H9 (cell line): ENCODE measurements at regions not wholly inside any gene's neighbourhood (a gene's known extent, or its start where the extent isn't known, plus 50 kb on each side); places are given as distances from the start of the nearest gene placed in this dataset.

Experiments
- DNase-seq: peaks from one replicate; pipeline ENCODE4 v3.0.0-alpha.2; 2017
- H2AFZ ChIP-seq: one replicate; pipeline ENCODE4 v1.6.1; 2013; ENCODE audit warnings: mild to moderate bottlenecking, low read length, control low read depth, moderate library complexity
- H2AK5ac ChIP-seq: 2 replicates; pipeline ENCODE4 v1.6.1; 2013; ENCODE audit warnings: low read length, control low read depth, mixed read lengths; ENCODE audit not compliant: insufficient read length
- H2BK120ac ChIP-seq: one replicate; pipeline ENCODE4 v1.6.1; 2013; ENCODE audit warnings: low read depth, mild to moderate bottlenecking, low read length, control low read depth, inconsistent platforms; ENCODE audit not compliant: poor library complexity, severe bottlenecking
- H2BK12ac ChIP-seq: 2 replicates; pipeline ENCODE4 v1.6.1; 2013; ENCODE audit warnings: low read length, control low read depth, mixed read lengths, low read depth; ENCODE audit not compliant: insufficient read length
- H2BK15ac ChIP-seq: 2 replicates; pipeline ENCODE4 v1.6.1; 2013; ENCODE audit warnings: low read depth, low read length, control low read depth
- H2BK20ac ChIP-seq: one replicate; pipeline ENCODE4 v1.6.1; 2013; ENCODE audit warnings: low read depth, mild to moderate bottlenecking, low read length, control low read depth, inconsistent platforms; ENCODE audit not compliant: poor library complexity, severe bottlenecking
- H2BK5ac ChIP-seq: 2 replicates; pipeline ENCODE4 v1.6.1; 2013; ENCODE audit warnings: low read length, control low read depth, mixed read lengths; ENCODE audit not compliant: insufficient read length
- H3K14ac ChIP-seq: 2 replicates; pipeline ENCODE4 v1.6.1; 2013; ENCODE audit warnings: low read length, control low read depth; ENCODE audit not compliant: insufficient read depth
- H3K18ac ChIP-seq: 2 replicates; pipeline ENCODE4 v1.6.1; 2013; ENCODE audit warnings: low read depth, mild to moderate bottlenecking, mixed read lengths, low read length, control low read depth; ENCODE audit not compliant: insufficient read length
- H3K23ac ChIP-seq: 2 replicates; pipeline ENCODE4 v1.6.1; 2013; ENCODE audit warnings: low read length, control low read depth, mixed read lengths, low read depth; ENCODE audit not compliant: insufficient read length
- H3K23me2 ChIP-seq: 2 replicates; pipeline ENCODE4 v1.6.1; 2013; ENCODE audit warnings: low read depth, mild to moderate bottlenecking, mixed read lengths, low read length, control low read depth; ENCODE audit not compliant: insufficient read length, poor library complexity, severe bottlenecking
- H3K27ac ChIP-seq: 2 replicates; pipeline ENCODE4 v1.5.1; 2013; ENCODE audit warnings: low read length, control low read depth, mixed read lengths, low read depth; ENCODE audit not compliant: insufficient read length
- H3K27me3 ChIP-seq: 2 replicates; pipeline ENCODE4 v1.6.1; 2013; ENCODE audit warnings: low read length, control low read depth, inconsistent platforms; ENCODE audit not compliant: insufficient read depth
- H3K4ac ChIP-seq: 2 replicates; pipeline ENCODE4 v1.6.1; 2013; ENCODE audit warnings: low read depth, mild to moderate bottlenecking, control low read depth, inconsistent platforms, low read length, moderate library complexity
- H3K4me1 ChIP-seq: 2 replicates; pipeline ENCODE4 v1.6.1; 2013; ENCODE audit warnings: low read length, control low read depth, inconsistent platforms; ENCODE audit not compliant: insufficient read depth
- H3K4me2 ChIP-seq: 2 replicates; pipeline ENCODE4 v1.6.1; 2013; ENCODE audit warnings: low read length, control low read depth, mixed read lengths; ENCODE audit not compliant: insufficient read length, insufficient read depth
- H3K56ac ChIP-seq: 2 replicates; pipeline ENCODE4 v1.6.1; 2013; ENCODE audit warnings: low read depth, mild to moderate bottlenecking, mixed read lengths, low read length, control low read depth; ENCODE audit not compliant: insufficient read length
- H3K79me1 ChIP-seq: 2 replicates; pipeline ENCODE4 v1.6.1; 2013; ENCODE audit warnings: low read depth, mild to moderate bottlenecking, moderate library complexity, low read length, control low read depth, inconsistent platforms; ENCODE audit not compliant: insufficient read depth, poor library complexity, severe bottlenecking
- H3K79me2 ChIP-seq: 2 replicates; pipeline ENCODE4 v1.6.1; 2013; ENCODE audit warnings: low read length, control low read depth, inconsistent platforms; ENCODE audit not compliant: insufficient read depth
- H3K9ac ChIP-seq: 2 replicates; pipeline ENCODE4 v1.6.1; 2013; ENCODE audit warnings: low read length, control low read depth, mixed read lengths; ENCODE audit not compliant: insufficient read length; ENCODE audit errors: extremely low read depth
- H3K9me3 ChIP-seq: one replicate; pipeline ENCODE4 v1.6.1; 2013; ENCODE audit warnings: low read depth, low read length, inconsistent platforms; ENCODE audit not compliant: control insufficient read depth
- H3T11ph ChIP-seq: one replicate; pipeline ENCODE4 v1.6.1; 2013; ENCODE audit warnings: mild to moderate bottlenecking, low read length, control low read depth, inconsistent platforms
- H4K20me1 ChIP-seq: one replicate; pipeline ENCODE4 v1.6.1; 2013; ENCODE audit not compliant: control insufficient read depth, insufficient read length, insufficient read depth
- H4K5ac ChIP-seq: 2 replicates; pipeline ENCODE4 v1.6.1; 2013; ENCODE audit warnings: low read depth, mild to moderate bottlenecking, mixed read lengths, low read length, control low read depth; ENCODE audit not compliant: insufficient read length
- H4K8ac ChIP-seq: replicated peaks from 2 replicates; pipeline ENCODE4 v1.6.1; 2013; ENCODE audit warnings: low read length, control low read depth, mixed read lengths, low read depth; ENCODE audit not compliant: insufficient read length
- H4K91ac ChIP-seq: 2 replicates; pipeline ENCODE4 v1.6.1; 2013; ENCODE audit warnings: low read depth, mild to moderate bottlenecking, moderate library complexity, mixed read lengths, low read length, control low read depth; ENCODE audit not compliant: insufficient read length
- H3K27ac Mint-ChIP-seq, 3 experiments: 2 replicates in 2 of 3; 3 replicates in 1 of 3; pipeline ENCODE4 v1.8.0; 2020 to 2021; ENCODE audit warnings: mixed read lengths in 3 of 3, mild to moderate bottlenecking in 1 of 3, moderate library complexity in 1 of 3
- H3K27me3 Mint-ChIP-seq: 2 replicates; pipeline ENCODE4 v1.8.0; 2021; ENCODE audit warnings: low read depth, mild to moderate bottlenecking, moderate library complexity, mixed read lengths
- H3K36me3 Mint-ChIP-seq, 3 experiments: 2 replicates in 2 of 3; 3 replicates in 1 of 3; pipeline ENCODE4 v1.8.0; 2020 to 2021; ENCODE audit warnings: low read depth in 3 of 3, mixed read lengths in 3 of 3; ENCODE audit not compliant: insufficient read depth in 1 of 3
- H3K4me1 Mint-ChIP-seq, 2 experiments: 2 replicates each; pipeline ENCODE4 v1.8.0; 2020; ENCODE audit warnings: mixed read lengths in 2 of 2
- H3K4me3 Mint-ChIP-seq, 2 experiments: 2 replicates in 1 of 2; 3 replicates in 1 of 2; pipeline ENCODE4 v1.8.0; 2020 to 2021; ENCODE audit warnings: mild to moderate bottlenecking in 2 of 2, mixed read lengths in 2 of 2, moderate library complexity in 1 of 2
- H3K9me3 Mint-ChIP-seq, 2 experiments: 2 replicates in 1 of 2; 3 replicates in 1 of 2; pipeline ENCODE4 v1.8.0; 2020; ENCODE audit warnings: mild to moderate bottlenecking in 2 of 2, mixed read lengths in 2 of 2, moderate library complexity in 1 of 2
- WGBS: extraction: QIAGEN DNeasy Blood & Tissue Kit; methylation state at CpG from one replicate; pipeline ENCODE4 v1.1.7; 2013; ENCODE audit warnings: missing lambda C conversion rate, low lambda C conversion rate, mixed read lengths; ENCODE audit not compliant: insufficient read length; ENCODE audit errors: extremely low coverage; 5-methylcytosine and 5-hydroxymethylcytosine counted together
- TF ChIP-seq, protein P1 (sequence below): fragments of 200-600 bp; sonication (generic); conservative IDR thresholded peaks from 3 replicates; pipeline ENCODE4 v1.8.0; 2021; ENCODE audit warnings: antibody characterized with exemption, mild to moderate bottlenecking

DNA sequence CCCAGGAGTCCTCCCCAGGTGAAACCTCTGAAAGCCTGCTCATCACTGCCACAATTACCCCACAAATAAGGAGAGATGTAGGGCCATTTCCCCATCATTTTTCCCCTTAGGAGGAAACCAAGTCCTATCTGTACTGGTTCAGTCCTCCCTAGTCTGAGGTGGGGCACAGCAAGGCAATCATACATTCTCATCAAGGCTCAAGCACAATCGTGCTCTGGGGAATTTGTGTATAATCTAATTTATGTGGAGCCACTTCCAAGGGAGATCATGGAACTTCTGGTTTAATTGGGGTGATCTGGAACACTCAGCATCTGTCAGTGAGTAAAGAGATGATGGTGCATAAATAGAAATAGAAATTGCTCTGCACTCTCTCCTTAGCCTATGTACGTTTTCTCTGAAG lies 546.9 kb downstream of the IGSF11 start:
- no peaks in the 10 kb centered on the region for H3K27me3 ChIP-seq
- H3K18ac ChIP-seq: no peak overlapping the region
- H2AK5ac ChIP-seq: no peak overlapping the region
- H3K36me3 Mint-ChIP-seq: no peaks in the 10 kb centered on the region
- H3K23ac ChIP-seq: no peak overlapping the region
- H2BK20ac ChIP-seq: no peak overlapping the region
- H3K27ac Mint-ChIP-seq: no peak overlapping the region
- no peak overlapping the region for H3K9ac ChIP-seq
- H3K4me2 ChIP-seq: no peak overlapping the region
- no peak overlapping the region for H3K14ac ChIP-seq
- H4K91ac ChIP-seq: no peak overlapping the region
- no peak overlapping the region for H2BK5ac ChIP-seq
- no peak overlapping the region for H3K56ac ChIP-seq
- no peak overlapping the region for H4K5ac ChIP-seq
- no CpG with 5 or more reads among the region's 2 CpGs for WGBS
- no peaks in the 10 kb centered on the region for H3K9me3 Mint-ChIP-seq
- no peak for DNase-seq
- no peaks in the 10 kb centered on the region for H3K27me3 Mint-ChIP-seq
- H3K23me2 ChIP-seq: no peaks in the 10 kb centered on the region
- H3T11ph ChIP-seq: no peak overlapping the region
- H2BK12ac ChIP-seq: no peak overlapping the region
- no peaks in the 10 kb centered on the region for H3K9me3 ChIP-seq
- TF ChIP-seq, protein P1, sequence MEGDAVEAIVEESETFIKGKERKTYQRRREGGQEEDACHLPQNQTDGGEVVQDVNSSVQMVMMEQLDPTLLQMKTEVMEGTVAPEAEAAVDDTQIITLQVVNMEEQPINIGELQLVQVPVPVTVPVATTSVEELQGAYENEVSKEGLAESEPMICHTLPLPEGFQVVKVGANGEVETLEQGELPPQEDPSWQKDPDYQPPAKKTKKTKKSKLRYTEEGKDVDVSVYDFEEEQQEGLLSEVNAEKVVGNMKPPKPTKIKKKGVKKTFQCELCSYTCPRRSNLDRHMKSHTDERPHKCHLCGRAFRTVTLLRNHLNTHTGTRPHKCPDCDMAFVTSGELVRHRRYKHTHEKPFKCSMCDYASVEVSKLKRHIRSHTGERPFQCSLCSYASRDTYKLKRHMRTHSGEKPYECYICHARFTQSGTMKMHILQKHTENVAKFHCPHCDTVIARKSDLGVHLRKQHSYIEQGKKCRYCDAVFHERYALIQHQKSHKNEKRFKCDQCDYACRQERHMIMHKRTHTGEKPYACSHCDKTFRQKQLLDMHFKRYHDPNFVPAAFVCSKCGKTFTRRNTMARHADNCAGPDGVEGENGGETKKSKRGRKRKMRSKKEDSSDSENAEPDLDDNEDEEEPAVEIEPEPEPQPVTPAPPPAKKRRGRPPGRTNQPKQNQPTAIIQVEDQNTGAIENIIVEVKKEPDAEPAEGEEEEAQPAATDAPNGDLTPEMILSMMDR: no peak
- H2AFZ ChIP-seq: no peak overlapping the region
- H4K8ac ChIP-seq: no peak overlapping the region
- no peaks in the 10 kb centered on the region for H3K79me2 ChIP-seq
- H2BK120ac ChIP-seq: no peak overlapping the region
- H4K20me1 ChIP-seq: no peaks in the 10 kb centered on the region
- peaks cover 18 to 38% of the 10 kb centered on the region in 2 experiments for H3K4me1 Mint-ChIP-seq
- H3K79me1 ChIP-seq: no peaks in the 10 kb centered on the region
- H3K27ac ChIP-seq: no peak overlapping the region
- no peaks in the 10 kb centered on the region; the same call in 1 of the 2 replicates for H3K4me1 ChIP-seq
- no peak overlapping the region for H3K4ac ChIP-seq
- no peak overlapping the region for H3K4me3 Mint-ChIP-seq
- no peak overlapping the region for H2BK15ac ChIP-seq
